ENCODE measurements at regions not wholly inside any gene's neighbourhood (a gene's known extent, or its start where the extent isn't known, plus 50 kb on each side); places are given as distances from the start of the nearest gene placed in this dataset.

DNA sequence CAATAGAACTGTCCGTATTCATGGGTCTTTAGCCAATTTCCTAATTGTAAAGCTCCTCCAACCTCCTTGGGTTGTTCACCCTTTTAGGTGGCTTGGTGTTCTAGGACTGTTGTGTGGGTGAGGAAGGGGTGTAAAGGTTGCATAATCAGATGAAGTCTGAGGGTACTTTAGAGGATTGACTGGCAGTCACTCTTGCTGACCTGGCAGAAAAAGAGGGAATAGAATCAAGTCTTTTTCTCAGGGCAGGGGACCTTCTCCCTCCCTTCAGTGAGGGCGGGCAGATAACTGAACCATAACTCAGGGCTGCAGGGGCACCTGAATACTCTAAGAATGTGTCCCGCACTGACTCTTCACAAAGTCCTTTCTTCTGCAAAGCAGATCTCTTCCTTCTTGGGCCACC lies 436.2 kb downstream of the CCDC91 start:
- no peak overlapping the region for H2AFZ ChIP-seq (ENCODE audit: low read length)
- no peaks in the 10 kb centered on the region for H3K36me3 ChIP-seq (ENCODE audit: low read depth, low read length)
- ATAC-seq (no peak), DNase-seq (no peak)
- no peaks in the 10 kb centered on the region for H3F3A ChIP-seq (ENCODE audit: low read length, unreplicated experiment)
- BruUV-seq (replicated peaks), result no TSS peak
- H3K79me2 ChIP-seq (ENCODE audit: low read length), result no peaks in the 10 kb centered on the region
- ChIA-PET CTCF (no interaction called here), POLR2A (ENCODE audit: unreplicated experiment) (no interaction called here)
- no peaks in the 10 kb centered on the region for H3K9me2 ChIP-seq (replicated peaks; ENCODE audit: low read length)
- H3K4me2 ChIP-seq (ENCODE audit: low read length), result no peak overlapping the region
- intact Hi-C loops (cut with micrococcal nuclease), result no loop called here
- TF ChIP-seq EZH2phosphoT487 (IDR thresholded peaks at IDR 0.05; ENCODE audit: borderline replicate concordance, low read length), result no peak
- TF ChIP-seq, protein P1, sequence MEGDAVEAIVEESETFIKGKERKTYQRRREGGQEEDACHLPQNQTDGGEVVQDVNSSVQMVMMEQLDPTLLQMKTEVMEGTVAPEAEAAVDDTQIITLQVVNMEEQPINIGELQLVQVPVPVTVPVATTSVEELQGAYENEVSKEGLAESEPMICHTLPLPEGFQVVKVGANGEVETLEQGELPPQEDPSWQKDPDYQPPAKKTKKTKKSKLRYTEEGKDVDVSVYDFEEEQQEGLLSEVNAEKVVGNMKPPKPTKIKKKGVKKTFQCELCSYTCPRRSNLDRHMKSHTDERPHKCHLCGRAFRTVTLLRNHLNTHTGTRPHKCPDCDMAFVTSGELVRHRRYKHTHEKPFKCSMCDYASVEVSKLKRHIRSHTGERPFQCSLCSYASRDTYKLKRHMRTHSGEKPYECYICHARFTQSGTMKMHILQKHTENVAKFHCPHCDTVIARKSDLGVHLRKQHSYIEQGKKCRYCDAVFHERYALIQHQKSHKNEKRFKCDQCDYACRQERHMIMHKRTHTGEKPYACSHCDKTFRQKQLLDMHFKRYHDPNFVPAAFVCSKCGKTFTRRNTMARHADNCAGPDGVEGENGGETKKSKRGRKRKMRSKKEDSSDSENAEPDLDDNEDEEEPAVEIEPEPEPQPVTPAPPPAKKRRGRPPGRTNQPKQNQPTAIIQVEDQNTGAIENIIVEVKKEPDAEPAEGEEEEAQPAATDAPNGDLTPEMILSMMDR (conservative IDR thresholded peaks at IDR 0.05; ENCODE audit: low read depth, low read length), result no peak
- TF ChIP-seq EZH2 (IDR thresholded peaks at IDR 0.05; ENCODE audit: low read length, unreplicated experiment), result no peak
- no peak overlapping the region for H3K27ac ChIP-seq (ENCODE audit: low read length)
- no peak overlapping the region for H3K4me3 ChIP-seq (ENCODE audit: low read length)
- no peaks in the 10 kb centered on the region for H3K4me1 ChIP-seq (ENCODE audit: insufficient read depth, low read length)
- no peaks in the 10 kb centered on the region for H3K27me3 ChIP-seq (ENCODE audit: low read length)
- no peaks in the 10 kb centered on the region for H3K9me3 ChIP-seq (ENCODE audit: low read length)
- H4K20me1 ChIP-seq (ENCODE audit: low read length), result no peaks in the 10 kb centered on the region
- H3K9ac ChIP-seq (ENCODE audit: low read length), result no peak overlapping the region

DNA sequence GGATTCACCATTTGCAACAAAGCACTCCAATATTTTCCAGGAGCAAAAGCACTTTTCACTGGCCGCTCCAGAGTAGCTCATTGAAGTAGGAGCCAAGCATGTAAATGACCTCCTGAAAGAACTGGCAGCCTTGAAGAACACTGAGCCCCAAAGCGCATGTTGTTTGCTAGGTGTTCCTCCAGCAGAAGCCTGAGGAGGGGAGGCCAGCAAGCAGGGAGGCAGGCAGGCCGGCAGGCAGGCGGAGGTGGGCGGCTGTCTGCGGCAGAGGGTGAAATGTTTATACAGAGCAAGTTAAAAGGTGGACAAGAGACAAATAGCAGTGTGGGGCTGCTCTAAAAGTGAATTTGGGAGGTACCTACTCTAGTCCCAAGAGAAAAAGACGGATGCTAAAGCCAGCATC lies 439.4 kb downstream of the CCDC91 start:
- Histone ChIP-seq H3K9ac (ENCODE audit: low read length) (no peak overlapping the region), H3K27ac (ENCODE audit: low read length) (no peak overlapping the region), H2AFZ (ENCODE audit: low read length) (no peak overlapping the region), H3K4me2 (ENCODE audit: low read length) (no peak overlapping the region), H3K27me3 (ENCODE audit: low read length) (no peaks in the 10 kb centered on the region), H3F3A (ENCODE audit: low read length, unreplicated experiment) (no peaks in the 10 kb centered on the region), H3K9me2 (replicated peaks; ENCODE audit: low read length) (no peaks in the 10 kb centered on the region), H3K9me3 (ENCODE audit: low read length) (no peaks in the 10 kb centered on the region), H3K4me1 (ENCODE audit: insufficient read depth, low read length) (no peaks in the 10 kb centered on the region), H3K79me2 (ENCODE audit: low read length) (no peaks in the 10 kb centered on the region), H3K4me3 (ENCODE audit: low read length) (no peak overlapping the region), H4K20me1 (ENCODE audit: low read length) (no peaks in the 10 kb centered on the region), H3K36me3 (ENCODE audit: low read depth, low read length) (no peaks in the 10 kb centered on the region)
- intact Hi-C loops (cut with micrococcal nuclease), result no loop called here
- POLR2A ChIA-PET (ENCODE audit: unreplicated experiment), result no interaction called here
- no peak for TF ChIP-seq EZH2 (IDR thresholded peaks at IDR 0.05; ENCODE audit: low read length, unreplicated experiment)
- no peak for TF ChIP-seq EZH2phosphoT487 (IDR thresholded peaks at IDR 0.05; ENCODE audit: borderline replicate concordance, low read length)
- TF ChIP-seq, protein P1 (conservative IDR thresholded peaks at IDR 0.05; ENCODE audit: low read depth, low read length), result no peak
- no TSS peak for BruUV-seq (replicated peaks)
- ATAC-seq (no peak), DNase-seq (no peak)
- CTCF ChIA-PET, result no interaction called here

DNA sequence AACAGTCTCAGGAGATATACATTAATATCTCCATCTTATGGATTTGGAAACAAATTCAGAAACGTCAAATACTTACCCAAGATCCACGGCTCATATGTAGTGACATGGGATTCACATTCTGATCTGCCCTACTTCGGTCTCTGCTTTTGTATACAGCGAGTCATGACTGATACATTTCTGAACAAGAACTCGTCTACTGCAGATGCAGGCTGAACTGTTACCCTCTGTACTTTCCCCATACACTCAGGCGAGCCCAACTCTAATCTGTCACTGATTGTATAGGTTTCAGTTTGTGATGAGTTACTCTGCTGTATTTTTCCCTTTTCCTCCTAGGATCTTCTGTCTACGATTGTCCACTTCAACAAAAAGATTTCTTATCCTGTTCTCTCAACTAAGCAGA lies 441.6 kb downstream of the CCDC91 start:
- no peak overlapping the region for H3K27ac ChIP-seq (ENCODE audit: low read length)

More for the DNA sequence above, 441.6 kb downstream of the CCDC91 start:
- H3K36me3 ChIP-seq (ENCODE audit: low read depth, low read length), result no peaks in the 10 kb centered on the region
- H3K79me2 ChIP-seq (ENCODE audit: low read length), result no peaks in the 10 kb centered on the region
- no peaks in the 10 kb centered on the region for H4K20me1 ChIP-seq (ENCODE audit: low read length)
- H3K4me1 ChIP-seq (ENCODE audit: insufficient read depth, low read length), result no peaks in the 10 kb centered on the region
- ChIA-PET POLR2A (ENCODE audit: unreplicated experiment) (no interaction called here), CTCF (no interaction called here)
- intact Hi-C loops (cut with micrococcal nuclease), result no loop called here
- H2AFZ ChIP-seq (ENCODE audit: low read length), result no peak overlapping the region
- no peaks in the 10 kb centered on the region for H3K9me3 ChIP-seq (ENCODE audit: low read length)
- no peak overlapping the region for H3K4me3 ChIP-seq (ENCODE audit: low read length)
- ATAC-seq (no peak), DNase-seq (no peak)
- no peaks in the 10 kb centered on the region for H3K9me2 ChIP-seq (replicated peaks; ENCODE audit: low read length)
- BruUV-seq (replicated peaks), result no TSS peak
- H3K27me3 ChIP-seq (ENCODE audit: low read length), result no peaks in the 10 kb centered on the region
- H3F3A ChIP-seq (ENCODE audit: low read length, unreplicated experiment), result no peaks in the 10 kb centered on the region
- no peak overlapping the region for H3K4me2 ChIP-seq (ENCODE audit: low read length)
- H3K9ac ChIP-seq (ENCODE audit: low read length), result no peak overlapping the region
- no peak for TF ChIP-seq EZH2 (IDR thresholded peaks at IDR 0.05; ENCODE audit: low read length, unreplicated experiment)
- TF ChIP-seq, protein P1 (conservative IDR thresholded peaks at IDR 0.05; ENCODE audit: low read depth, low read length), result no peak
- no peak for TF ChIP-seq EZH2phosphoT487 (IDR thresholded peaks at IDR 0.05; ENCODE audit: borderline replicate concordance, low read length)

Data from PC-3 (cell line).